MCF 10A (cell line): ENCODE measurements at regions not wholly inside any gene's neighbourhood (a gene's known extent, or its start where the extent isn't known, plus 50 kb on each side); places are given as distances from the start of the nearest gene placed in this dataset.
"Not testable (repeated sequence)": the region's sequence is repeated elsewhere in the genome, so short reads cannot be mapped to it uniquely, and the experiment has no call there.

Experiments
- BruUV-seq: library from RNA; stranded (reverse); fragments of 400-500 nt; replicated peaks from 2 replicates; lab custom pipeline; 2021; lab: Mats Ljungman, UMichigan
- CTCF ChIA-PET: fragments of 300-600 bp; sonication (Branson Sonifier 250); formaldehyde crosslinking; extraction: SDS; loops from one replicate; lab custom pipeline; 2021; ENCODE audit warnings: antibody characterized with exemption, inconsistent platforms; lab: Yijun Ruan, JAX
- POLR2A ChIA-PET: fragments of 300-600, 350-650 bp; sonication (Branson Sonifier 250); formaldehyde crosslinking; extraction: SDS; loops from one replicate; lab custom pipeline; 2020; ENCODE audit warnings: antibody characterized with exemption, inconsistent platforms; lab: Yijun Ruan, JAX
- DNase-seq: peaks from one replicate; pipeline ENCODE4 v3.0.0-alpha.2; 2018; ENCODE audit not compliant: unreplicated experiment
- H3K27ac Mint-ChIP-seq: one replicate; pipeline ENCODE4 v1.8.0; 2022; ENCODE audit warnings: mild to moderate bottlenecking, low read depth, mixed read lengths; ENCODE audit not compliant: unreplicated experiment
- H3K27me3 Mint-ChIP-seq: one replicate; pipeline ENCODE4 v1.8.0; 2022; ENCODE audit warnings: mixed read lengths; ENCODE audit not compliant: insufficient read depth, unreplicated experiment
- H3K36me3 Mint-ChIP-seq: one replicate; pipeline ENCODE4 v1.8.0; 2022; ENCODE audit warnings: mild to moderate bottlenecking, moderate library complexity, mixed read lengths; ENCODE audit not compliant: insufficient read depth, unreplicated experiment
- H3K4me1 Mint-ChIP-seq: one replicate; pipeline ENCODE4 v1.8.0; 2022; ENCODE audit warnings: mixed read lengths; ENCODE audit not compliant: insufficient read depth, unreplicated experiment
- H3K4me3 Mint-ChIP-seq: one replicate; pipeline ENCODE4 v1.8.0; 2022; ENCODE audit warnings: mild to moderate bottlenecking, moderate library complexity, mixed read lengths; ENCODE audit not compliant: unreplicated experiment
- H3K9me3 Mint-ChIP-seq: one replicate; pipeline ENCODE4 v1.8.0; 2022; ENCODE audit warnings: mixed read lengths; ENCODE audit not compliant: unreplicated experiment
- intact Hi-C: fragments of 100-400 bp; cut with micrococcal nuclease; formaldehyde crosslinking; loops from 2 replicates; pipeline ENCODE4 v1.14.1; 2022

- H3K27me3 Mint-ChIP-seq, H3K4me3 Mint-ChIP-seq, intact Hi-C loops, POLR2A ChIA-PET, H3K36me3 Mint-ChIP-seq, H3K4me1 Mint-ChIP-seq, BruUV-seq, H3K27ac Mint-ChIP-seq, CTCF ChIA-PET, H3K9me3 Mint-ChIP-seq, DNase-seq: not testable (repeated sequence)
Measured at GRCh38 chr21:10392301-10392700, 129.1 kb upstream of the TPTE start.

GRCh38 chr21:10395963-10396362 is 125.4 kb upstream of the TPTE start:
- intact Hi-C loops, H3K36me3 Mint-ChIP-seq, H3K4me3 Mint-ChIP-seq, H3K4me1 Mint-ChIP-seq, BruUV-seq, H3K27ac Mint-ChIP-seq, POLR2A ChIA-PET, CTCF ChIA-PET, H3K9me3 Mint-ChIP-seq, DNase-seq, H3K27me3 Mint-ChIP-seq: not testable (repeated sequence)

- H3K27ac Mint-ChIP-seq, H3K36me3 Mint-ChIP-seq, H3K4me3 Mint-ChIP-seq, H3K27me3 Mint-ChIP-seq, intact Hi-C loops, H3K4me1 Mint-ChIP-seq, H3K9me3 Mint-ChIP-seq, POLR2A ChIA-PET, CTCF ChIA-PET, DNase-seq, BruUV-seq: not testable (repeated sequence)
Measured at GRCh38 chr21:10397495-10397915, 123.9 kb upstream of the TPTE start.

- H3K4me1 Mint-ChIP-seq, BruUV-seq, DNase-seq, H3K27ac Mint-ChIP-seq, H3K9me3 Mint-ChIP-seq, H3K27me3 Mint-ChIP-seq, intact Hi-C loops, CTCF ChIA-PET, H3K36me3 Mint-ChIP-seq, POLR2A ChIA-PET, H3K4me3 Mint-ChIP-seq: not testable (repeated sequence)
Measured at GRCh38 chr21:10398692-10399489, 122.5 kb upstream of the TPTE start.

- H3K27me3 Mint-ChIP-seq, DNase-seq, H3K27ac Mint-ChIP-seq, intact Hi-C loops, H3K36me3 Mint-ChIP-seq, POLR2A ChIA-PET, H3K4me1 Mint-ChIP-seq, BruUV-seq, CTCF ChIA-PET, H3K4me3 Mint-ChIP-seq, H3K9me3 Mint-ChIP-seq: not testable (repeated sequence)
Measured at GRCh38 chr21:10400622-10401361, 120.6 kb upstream of the TPTE start.

GRCh38 chr21:10402461-10402860 is 118.9 kb upstream of the TPTE start:
- H3K27ac Mint-ChIP-seq, H3K4me3 Mint-ChIP-seq, BruUV-seq, DNase-seq, POLR2A ChIA-PET, H3K9me3 Mint-ChIP-seq, H3K4me1 Mint-ChIP-seq, intact Hi-C loops, H3K36me3 Mint-ChIP-seq, H3K27me3 Mint-ChIP-seq, CTCF ChIA-PET: not testable (repeated sequence)

- intact Hi-C loops, DNase-seq, H3K36me3 Mint-ChIP-seq, H3K9me3 Mint-ChIP-seq, BruUV-seq, H3K4me1 Mint-ChIP-seq, H3K4me3 Mint-ChIP-seq, CTCF ChIA-PET, H3K27me3 Mint-ChIP-seq, POLR2A ChIA-PET, H3K27ac Mint-ChIP-seq: not testable (repeated sequence)
Measured at GRCh38 chr21:10405331-10405730, 116.1 kb upstream of the TPTE start.

GRCh38 chr21:10409786-10410185 is 111.6 kb upstream of the TPTE start:
- DNase-seq, H3K27ac Mint-ChIP-seq, H3K27me3 Mint-ChIP-seq, CTCF ChIA-PET, H3K4me3 Mint-ChIP-seq, POLR2A ChIA-PET, H3K36me3 Mint-ChIP-seq, BruUV-seq, H3K9me3 Mint-ChIP-seq, H3K4me1 Mint-ChIP-seq, intact Hi-C loops: not testable (repeated sequence)

- H3K4me3 Mint-ChIP-seq, H3K27me3 Mint-ChIP-seq, H3K9me3 Mint-ChIP-seq, intact Hi-C loops, H3K36me3 Mint-ChIP-seq, H3K4me1 Mint-ChIP-seq, DNase-seq, CTCF ChIA-PET, BruUV-seq, H3K27ac Mint-ChIP-seq, POLR2A ChIA-PET: not testable (repeated sequence)
Measured at GRCh38 chr21:10410354-10410929, 110.9 kb upstream of the TPTE start.
